Common myeloid progenitor, CD34-positive (primary cell): ENCODE measurements at regions not wholly inside any gene's neighbourhood (a gene's known extent, or its start where the extent isn't known, plus 50 kb on each side); places are given as distances from the start of the nearest gene placed in this dataset.

Source experiments
- CTCF ChIA-PET: fragments of 350-600 bp; sonication (Branson Sonifier 250); formaldehyde crosslinking; loops from one replicate; lab custom pipeline; 2021; ENCODE audit warnings: antibody characterized with exemption; lab: Charles Lee
- POLR2A ChIA-PET: fragments of 350-600 bp; sonication (Branson Sonifier 250); formaldehyde crosslinking; loops from one replicate; lab custom pipeline; 2021; ENCODE audit warnings: antibody characterized with exemption; lab: Charles Lee
- DNase-seq, 3 donors: peaks; one replicate each; pipeline versions ENCODE4 v3.0.0 to v3.0.0-alpha.2; 2013
- H3K27ac ChIP-seq, 2 experiments: 1 replicate in 1 of 2; 2 replicates in 1 of 2; pipeline ENCODE4 v1.7.0; 2013; ENCODE audit warnings: inconsistent platforms in 2 of 2, low read length in 2 of 2, mild to moderate bottlenecking in 2 of 2, low read depth in 1 of 2, moderate library complexity in 1 of 2; ENCODE audit not compliant: severe bottlenecking in 2 of 2, insufficient read depth in 1 of 2, poor library complexity in 1 of 2
- H3K27me3 ChIP-seq, 5 experiments: replicated peaks in 2 of 5; 1 replicate in 3 of 5; 2 replicates in 2 of 5; pipeline versions ENCODE4 v1.6.1 to v1.7.0; 2013; ENCODE audit warnings: low read length in 4 of 5, mild to moderate bottlenecking in 2 of 5, moderate library complexity in 2 of 5, inconsistent platforms in 1 of 5; ENCODE audit not compliant: insufficient read depth in 5 of 5, control insufficient read depth in 4 of 5
- H3K36me3 ChIP-seq, 4 experiments: 1 replicate in 2 of 4; 2 replicates in 2 of 4; pipeline versions ENCODE4 v1.6.1 to v1.7.0; 2013; ENCODE audit warnings: low read length in 3 of 4, control low read depth in 1 of 4, mild to moderate bottlenecking in 1 of 4; ENCODE audit not compliant: control insufficient read depth in 4 of 4, insufficient read depth in 4 of 4
- H3K4me1 ChIP-seq, 4 experiments: 1 replicate in 3 of 4; 2 replicates in 1 of 4; pipeline versions ENCODE4 v1.6.1 to v1.7.1; 2013; ENCODE audit warnings: low read length in 3 of 4, mild to moderate bottlenecking in 3 of 4, control low read depth in 1 of 4, inconsistent platforms in 1 of 4, moderate library complexity in 1 of 4; ENCODE audit not compliant: control insufficient read depth in 4 of 4, insufficient read depth in 4 of 4; ENCODE audit errors: control extremely low read depth in 1 of 4
- H3K4me3 ChIP-seq, 7 experiments: 1 replicate in 4 of 7; 2 replicates in 3 of 7; pipeline versions ENCODE4 v1.5.1 to v1.7.0; 2013; ENCODE audit warnings: mild to moderate bottlenecking in 7 of 7, low read length in 6 of 7, moderate library complexity in 6 of 7, inconsistent platforms in 2 of 7, low read depth in 2 of 7, control low read depth in 1 of 7; ENCODE audit not compliant: insufficient read depth in 4 of 7, control insufficient read depth in 1 of 7; ENCODE audit errors: extremely low read depth in 1 of 7
- H3K9me3 ChIP-seq, 5 experiments: 1 replicate in 4 of 5; 2 replicates in 1 of 5; pipeline versions ENCODE4 v1.6.1 to v1.7.1; 2013; ENCODE audit warnings: low read length in 4 of 5, mild to moderate bottlenecking in 2 of 5, inconsistent platforms in 1 of 5, low read depth in 1 of 5, moderate library complexity in 1 of 5; ENCODE audit not compliant: control insufficient read depth in 4 of 5, insufficient read depth in 2 of 5; ENCODE audit errors: control extremely low read depth in 1 of 5
- WGBS: methylation state at CpG from one replicate; pipeline ENCODE4 v1.1.5; 2013; ENCODE audit not compliant: insufficient coverage; 5-methylcytosine and 5-hydroxymethylcytosine counted together

GRCh38 chr7:13060173-13060572 is 372.7 kb downstream of the ARL4A start:
- Histone ChIP-seq H3K27ac (no peak overlapping the region), H3K4me1 (peaks cover 0 to 21% (median 8%) of the 10 kb centered on the region in 4 experiments), H3K27me3 (no peaks in the 10 kb centered on the region), H3K36me3 (no peaks in the 10 kb centered on the region), H3K9me3 (peaks cover 0 to 3% (median 0%) of the 10 kb centered on the region in 5 experiments), H3K4me3 (no peak overlapping the region)
- CTCF ChIA-PET: interaction anchor here (0.6 kb wide), 1 partner anchor 15 kb away, joined by 3 read pairs; no protein-coding TSS in a partner anchor
- WGBS: 100% methylated on average over 1 of the region's 2 CpGs
- POLR2A ChIA-PET: no interaction called here
- DNase-seq: no peak

- Histone ChIP-seq H3K4me3 (no peak overlapping the region), H3K27ac (no peak overlapping the region), H3K4me1 (peaks cover 0 to 14% (median 4%) of the 10 kb centered on the region in 4 experiments), H3K27me3 (no peaks in the 10 kb centered on the region), H3K36me3 (no peaks in the 10 kb centered on the region), H3K9me3 (peaks cover 0 to 3% (median 0%) of the 10 kb centered on the region in 5 experiments)
- no peak for DNase-seq
- POLR2A ChIA-PET: no interaction called here
- 100% methylated on average over 1 of the region's 4 CpGs for WGBS
- CTCF ChIA-PET: interaction anchor here (1.3 kb wide), 1 partner anchor 9 kb away, joined by 4 read pairs; no protein-coding TSS in a partner anchor
Measured at GRCh38 chr7:13061115-13061514, 373.7 kb downstream of the ARL4A start.

- ChIA-PET POLR2A (no interaction called here), CTCF (no interaction called here)
- H3K4me1 ChIP-seq: peaks cover 0 to 5% (median 2%) of the 10 kb centered on the region in 4 experiments
- no peaks in the 10 kb centered on the region for H3K27me3 ChIP-seq
- peaks cover 0 to 3% (median 0%) of the 10 kb centered on the region in 5 experiments for H3K9me3 ChIP-seq
- no peaks in the 10 kb centered on the region for H3K36me3 ChIP-seq
- H3K4me3 ChIP-seq: no peak overlapping the region
- WGBS: 96% methylated on average over 4 of the region's 4 CpGs
- no peak for DNase-seq
- H3K27ac ChIP-seq: no peak overlapping the region
Measured at GRCh38 chr7:13062631-13063030, 375.2 kb downstream of the ARL4A start.

- no peaks in the 10 kb centered on the region for H3K4me1 ChIP-seq
- H3K36me3 ChIP-seq: no peaks in the 10 kb centered on the region
- H3K9me3 ChIP-seq: peaks cover 0 to 1% (median 0%) of the 10 kb centered on the region in 5 experiments
- no peak overlapping the region for H3K4me3 ChIP-seq
- no peak for DNase-seq
- 93% methylated on average over 3 of the region's 5 CpGs for WGBS
- H3K27ac ChIP-seq: no peak overlapping the region
- CTCF ChIA-PET: no interaction called here
- POLR2A ChIA-PET: no interaction called here
- H3K27me3 ChIP-seq: no peaks in the 10 kb centered on the region
Measured at GRCh38 chr7:13067036-13067435, 379.6 kb downstream of the ARL4A start.

GRCh38 chr7:13068032-13068431 is 380.6 kb downstream of the ARL4A start:
- ChIA-PET POLR2A (no interaction called here), CTCF (no interaction called here)
- Histone ChIP-seq H3K4me1 (no peaks in the 10 kb centered on the region), H3K27ac (no peak overlapping the region), H3K4me3 (no peak overlapping the region), H3K36me3 (no peaks in the 10 kb centered on the region), H3K9me3 (peaks cover 0 to 1% (median 0%) of the 10 kb centered on the region in 5 experiments), H3K27me3 (no peaks in the 10 kb centered on the region)
- no peak for DNase-seq
- WGBS: no CpG with 5 or more reads among the region's 2 CpGs

GRCh38 chr7:13069841-13070240 is 382.4 kb downstream of the ARL4A start:
- DNase-seq: no peak
- Histone ChIP-seq H3K27ac (no peak overlapping the region), H3K4me3 (no peak overlapping the region), H3K36me3 (no peaks in the 10 kb centered on the region), H3K4me1 (no peaks in the 10 kb centered on the region), H3K9me3 (no peaks in the 10 kb centered on the region), H3K27me3 (no peaks in the 10 kb centered on the region)
- CTCF ChIA-PET: no interaction called here
- POLR2A ChIA-PET: no interaction called here
- 100% methylated on average over 1 of the region's 1 CpG for whole genome bisulfite sequencing

GRCh38 chr7:13072014-13072413 is 384.6 kb downstream of the ARL4A start:
- no CpG with 5 or more reads among the region's 3 CpGs for WGBS
- ChIA-PET POLR2A (no interaction called here), CTCF (no interaction called here)
- no peak for DNase-seq
- Histone ChIP-seq H3K9me3 (no peaks in the 10 kb centered on the region), H3K4me3 (no peak overlapping the region), H3K36me3 (no peaks in the 10 kb centered on the region), H3K4me1 (no peaks in the 10 kb centered on the region), H3K27me3 (no peaks in the 10 kb centered on the region), H3K27ac (no peak overlapping the region)
